HG03064 (cell line): ENCODE measurements at regions not wholly inside any gene's neighbourhood (a gene's known extent, or its start where the extent isn't known, plus 50 kb on each side); places are given as distances from the start of the nearest gene placed in this dataset.

Experiments
- ATAC-seq: cut with Tn5 transposase; IDR thresholded peaks from one replicate; pipeline ENCODE4 v1.9.1; 2021; ENCODE audit warnings: low read depth; ENCODE audit not compliant: unreplicated experiment

DNA sequence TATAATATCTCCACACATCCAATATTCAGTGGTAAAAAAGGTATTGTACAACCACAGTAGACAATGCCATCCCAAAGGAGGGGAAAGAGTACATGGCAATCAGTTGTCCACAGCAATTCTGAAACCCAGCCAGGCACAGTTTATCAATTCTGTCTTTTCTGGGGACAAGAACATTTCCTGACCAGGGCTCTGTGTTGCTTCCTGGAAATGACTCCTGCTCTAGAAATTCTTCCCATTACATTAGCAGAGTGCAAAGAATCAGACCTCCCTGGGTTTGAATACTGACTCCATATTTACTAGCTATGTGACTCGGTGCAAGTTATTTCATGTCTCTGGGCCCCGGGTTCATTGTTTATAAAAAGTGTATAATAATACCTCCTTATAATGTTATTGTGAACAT, 220.4 kb upstream of the CFAP20DC start:
- ATAC-seq = no peak

DNA sequence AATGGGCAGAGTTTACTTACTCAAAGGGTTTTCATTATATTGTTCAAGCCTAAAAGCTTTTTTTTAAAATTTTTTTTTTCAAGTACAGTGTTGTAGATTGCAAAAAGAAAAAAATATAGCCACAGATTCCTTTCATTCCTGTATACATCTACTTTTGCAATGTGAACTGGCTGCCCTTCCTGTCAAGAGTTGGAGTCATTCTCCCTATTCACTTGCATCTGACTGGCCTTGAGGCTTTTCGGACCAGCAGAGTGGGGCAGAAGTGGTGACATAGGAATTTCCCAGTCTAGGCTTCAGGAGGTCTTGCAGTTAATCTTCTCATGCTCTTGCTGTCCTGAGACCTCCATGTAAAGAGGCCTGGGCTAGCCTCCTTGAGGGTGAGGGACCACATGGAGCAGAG, 218.3 kb upstream of the CFAP20DC start:
- no peak for ATAC-seq

DNA sequence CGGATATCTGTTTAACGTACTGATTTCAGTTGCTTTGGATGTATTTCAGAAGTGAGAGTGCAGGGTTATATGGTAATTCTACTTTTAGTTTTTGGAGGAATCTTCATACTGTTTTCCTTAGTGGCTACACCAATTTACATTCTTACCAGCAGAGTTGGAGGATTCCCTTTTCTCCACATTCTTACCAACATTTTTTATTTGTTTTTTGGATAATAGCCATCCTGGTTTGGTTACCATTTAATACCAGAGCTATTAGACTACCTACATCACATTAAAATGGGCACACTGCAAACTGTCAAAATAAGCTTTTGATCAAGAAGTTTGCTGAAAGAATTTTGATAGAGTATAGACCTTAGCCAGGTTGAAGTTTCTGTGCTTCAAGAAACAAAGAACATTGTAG, 217.2 kb upstream of the CFAP20DC start:
- ATAC-seq = no peak

DNA sequence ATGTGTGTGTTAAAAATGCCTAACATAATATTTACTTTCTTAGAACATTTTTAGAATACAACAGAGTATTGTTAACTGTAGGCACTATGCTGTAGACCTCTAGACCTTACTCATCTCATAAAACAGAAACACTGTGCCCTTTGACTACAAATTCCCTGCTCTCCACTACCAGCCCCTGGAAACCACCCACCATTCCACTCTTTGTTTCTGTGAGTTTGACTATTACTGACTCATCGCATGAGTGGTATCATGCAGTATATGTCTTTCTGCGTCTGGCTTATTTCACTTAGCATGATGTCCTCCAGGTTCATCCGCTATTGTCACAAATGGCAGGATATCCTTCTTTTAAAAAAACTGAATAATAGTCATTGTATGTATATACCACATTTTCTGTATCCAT, 216.7 kb upstream of the CFAP20DC start:
- ATAC-seq = no peak

DNA sequence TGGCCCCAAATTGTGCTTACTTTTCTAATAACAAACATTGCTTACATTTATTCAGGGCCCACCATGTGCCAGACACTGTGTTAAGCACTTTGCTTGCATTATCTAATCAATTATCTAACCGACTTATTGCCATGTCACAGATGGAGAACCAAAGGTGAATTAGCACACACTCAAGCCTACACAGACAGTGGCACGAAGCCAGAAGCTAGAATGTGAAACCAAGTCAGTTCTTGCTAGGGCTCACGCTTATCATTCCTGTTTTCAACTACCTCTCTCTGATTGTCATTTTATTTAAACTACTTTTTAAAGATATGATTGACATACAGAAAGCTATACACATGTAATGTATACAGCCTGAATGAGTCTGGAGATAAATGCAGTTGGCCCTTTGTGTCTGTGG, 215.7 kb upstream of the CFAP20DC start:
- ATAC-seq = no peak

DNA sequence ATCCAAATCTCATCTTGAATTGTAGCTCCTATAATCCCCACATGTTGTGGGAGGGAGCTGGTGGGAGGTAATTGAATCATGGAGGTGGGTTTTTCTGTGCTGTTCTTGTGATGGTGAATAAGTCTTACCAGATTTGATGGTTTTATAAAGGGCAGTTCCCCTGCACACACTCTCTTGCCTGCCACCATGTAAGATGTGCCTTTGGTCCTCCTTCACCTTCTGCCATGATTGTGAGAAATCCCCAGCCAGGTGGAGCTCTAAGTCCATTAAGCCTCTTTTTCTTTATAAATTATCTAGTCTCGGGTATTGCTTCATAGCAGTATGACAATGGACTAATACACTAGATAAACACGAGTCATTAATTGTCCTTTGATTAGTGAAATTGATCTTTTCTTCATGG, 214.5 kb upstream of the CFAP20DC start:
- no peak for ATAC-seq

DNA sequence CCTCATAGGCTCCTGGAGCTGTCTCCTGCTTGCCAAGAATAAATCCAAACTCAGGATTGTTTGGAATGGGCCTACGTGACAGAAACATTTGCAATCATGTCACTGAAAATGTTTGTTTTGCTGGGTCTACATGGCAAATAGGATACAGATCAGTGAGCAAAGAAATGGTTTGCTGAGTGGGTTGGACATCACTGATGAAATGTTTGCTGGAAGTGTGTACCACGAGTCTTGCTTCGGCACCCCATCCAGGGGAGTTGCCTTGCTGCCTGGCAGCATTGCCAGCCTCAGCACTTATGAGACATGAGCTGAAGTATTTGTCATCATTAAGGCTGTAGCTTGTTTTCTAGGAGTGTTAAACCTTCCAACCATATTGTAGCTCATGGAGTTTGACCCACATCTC, 213.3 kb upstream of the CFAP20DC start:
- ATAC-seq = no peak

DNA sequence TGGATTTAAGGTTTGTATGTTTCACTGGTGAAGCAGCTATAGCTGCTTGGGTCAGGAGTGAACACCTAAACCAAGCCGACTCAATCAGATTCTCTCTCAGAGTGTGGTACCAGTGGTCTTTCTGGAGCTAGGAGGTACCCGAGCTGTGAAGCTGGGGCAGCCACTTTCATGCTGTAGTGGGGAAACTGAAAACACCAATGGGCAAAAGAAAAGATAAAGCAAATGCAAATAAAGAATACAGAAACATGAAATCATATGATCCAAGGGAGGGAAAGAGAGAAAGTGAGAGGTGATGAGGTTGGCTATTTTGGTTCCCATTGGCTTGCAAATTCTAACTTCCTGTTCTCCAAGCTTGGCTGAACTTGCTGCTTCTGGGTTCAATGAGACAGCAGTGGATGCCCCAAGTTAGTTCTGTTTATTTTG, 212.3 kb upstream of the CFAP20DC start:
- peak; percentile 94 for ATAC-seq

DNA sequence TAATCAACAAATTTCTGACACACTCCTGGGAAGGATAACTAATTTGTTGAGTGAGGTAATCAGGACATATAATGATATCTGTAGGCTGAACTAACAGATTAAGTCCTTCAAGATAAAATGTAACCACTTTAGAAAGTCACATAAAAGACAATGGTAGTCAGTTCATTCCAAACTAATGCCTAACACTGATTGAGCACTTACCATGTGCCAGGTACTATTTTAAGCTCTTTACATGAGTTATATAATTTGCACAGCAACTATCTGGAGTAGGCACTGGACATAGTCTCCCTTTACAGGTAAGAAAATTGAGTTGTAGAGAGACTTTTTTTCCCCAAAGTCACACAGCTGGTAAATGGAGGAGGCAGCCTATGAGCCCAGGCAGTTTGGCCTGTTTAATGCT, 211.2 kb upstream of the CFAP20DC start:
- no peak for ATAC-seq

DNA sequence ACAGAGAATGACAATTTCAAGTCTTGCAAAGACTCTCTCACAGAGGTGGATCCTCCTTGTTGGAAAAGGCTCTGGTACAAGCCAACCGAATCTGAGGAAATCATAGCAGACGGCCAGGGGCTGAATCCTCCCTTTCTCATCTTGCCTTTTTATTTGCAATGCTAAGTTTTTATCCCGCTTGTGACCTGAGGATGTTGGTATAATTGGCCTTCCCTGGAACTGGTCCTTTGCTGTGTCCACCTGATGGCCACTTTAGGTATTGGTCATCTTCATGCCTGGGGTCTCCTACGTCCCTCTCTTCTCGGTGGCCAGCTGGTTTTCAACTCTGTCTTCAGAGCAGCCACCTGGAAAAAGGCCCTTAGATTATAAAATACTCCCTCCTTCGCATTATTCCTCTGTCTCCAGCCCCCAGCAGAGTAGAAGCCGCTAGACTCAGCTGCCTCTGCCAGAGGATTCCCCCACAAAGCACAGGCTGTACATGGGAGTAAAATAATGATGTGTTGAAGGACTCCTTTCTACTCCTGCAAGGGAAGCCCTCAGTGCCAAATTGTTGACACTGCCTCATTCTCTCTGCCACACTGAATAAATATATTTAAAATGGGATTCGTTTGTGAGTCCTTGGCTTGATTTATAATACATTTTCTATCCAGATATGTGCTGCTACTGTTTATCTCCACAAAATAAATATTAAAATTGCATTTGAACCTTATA, 208.9 kb upstream of the CFAP20DC start:
- no peak for ATAC-seq

DNA sequence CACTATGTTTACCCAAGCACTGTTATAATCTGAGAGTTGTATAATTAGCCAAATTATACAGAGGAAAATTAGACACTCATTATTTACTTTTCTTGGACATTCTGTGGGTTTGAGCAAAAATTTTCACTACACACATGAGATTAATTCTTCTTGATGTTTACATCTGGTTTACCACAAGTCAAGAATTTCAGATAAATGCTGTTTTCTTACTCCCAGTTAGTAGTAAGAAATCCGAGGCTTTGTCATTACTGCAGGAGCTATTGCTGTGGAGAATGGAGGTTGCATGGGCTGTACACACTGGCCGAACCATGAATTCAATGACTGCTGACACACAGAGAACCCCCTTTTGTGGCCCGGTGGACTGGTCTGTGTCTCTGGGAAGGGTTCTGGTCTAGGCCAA, 207.7 kb upstream of the CFAP20DC start:
- ATAC-seq = no peak

DNA sequence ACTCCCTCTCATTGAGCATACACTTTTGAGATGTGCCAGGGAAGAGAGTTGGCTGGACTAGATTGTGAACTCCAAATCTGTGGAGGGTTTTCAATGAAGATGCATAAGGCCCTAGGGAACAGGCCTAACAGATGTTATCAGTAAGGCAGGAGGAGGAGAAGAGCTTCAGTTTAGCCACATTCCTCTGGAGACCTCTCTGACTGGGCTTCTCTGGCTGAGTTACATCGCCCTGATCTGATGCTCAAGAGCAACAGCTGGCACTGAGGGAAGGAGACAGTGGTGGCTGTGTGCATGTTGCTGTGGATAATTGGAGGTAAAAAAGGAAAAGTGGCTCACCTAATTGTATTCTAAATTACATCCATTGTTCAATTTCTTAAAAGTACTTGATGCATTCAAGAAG, 206.4 kb upstream of the CFAP20DC start:
- ATAC-seq = no peak

DNA sequence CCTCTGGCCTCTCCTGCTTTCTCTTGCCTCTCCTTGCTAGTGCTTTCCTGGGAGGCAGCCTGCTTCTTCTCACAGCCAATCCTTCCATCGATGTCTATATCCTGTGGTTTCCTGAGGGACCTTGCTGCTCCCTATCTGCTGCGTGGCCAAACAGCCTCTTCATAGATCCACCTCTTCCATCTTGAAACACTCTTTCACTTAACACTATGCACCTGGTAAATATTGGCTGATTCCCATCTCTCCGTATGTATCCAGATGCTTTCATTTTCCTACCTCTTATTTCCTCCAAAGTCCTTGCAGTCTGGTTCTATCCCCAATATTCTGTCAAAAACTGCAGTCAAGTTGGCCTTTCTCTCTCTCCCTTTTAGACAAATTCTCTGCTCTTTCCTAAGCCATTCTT, 205.2 kb upstream of the CFAP20DC start:
- no peak for ATAC-seq

DNA sequence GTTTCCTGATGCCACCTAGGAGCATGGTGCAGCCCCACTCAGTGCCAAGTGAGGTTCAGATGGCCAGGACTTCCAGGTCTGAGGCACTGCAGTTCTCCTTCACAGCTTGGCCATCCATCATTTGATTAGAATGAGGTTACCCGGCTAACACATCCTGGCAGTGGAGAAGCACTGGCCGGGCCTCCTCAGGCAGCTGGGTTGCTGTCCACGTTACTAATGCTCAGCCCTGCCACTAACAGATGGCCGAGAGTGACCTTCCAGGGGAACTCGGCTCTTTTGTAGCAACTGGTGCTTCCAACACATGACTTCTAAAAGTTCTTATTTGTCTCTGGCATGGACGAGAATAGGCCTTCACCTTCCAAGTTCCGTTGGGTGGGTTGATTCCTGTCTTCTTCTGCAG, 204.6 kb upstream of the CFAP20DC start:
- no peak for ATAC-seq

DNA sequence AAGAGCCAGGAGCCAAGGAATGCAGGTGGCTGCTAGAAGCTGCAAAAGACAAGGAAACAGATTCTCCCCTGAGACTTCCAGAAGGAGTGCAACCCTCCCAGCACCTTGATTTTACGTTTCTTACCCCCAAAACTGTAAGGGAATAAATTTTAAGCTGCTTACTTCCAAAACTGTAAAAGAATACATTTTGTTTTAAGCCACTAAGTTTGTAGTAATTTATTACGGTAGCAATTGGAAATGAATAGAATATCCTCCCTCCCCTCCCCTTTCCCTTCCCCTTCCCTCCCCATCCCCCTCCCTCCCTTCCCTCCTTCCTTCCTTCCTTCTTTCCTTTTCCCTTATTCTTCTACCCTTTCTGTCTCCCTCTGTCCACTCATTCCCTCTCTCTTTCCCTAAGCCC, 203.7 kb upstream of the CFAP20DC start:
- ATAC-seq = no peak

DNA sequence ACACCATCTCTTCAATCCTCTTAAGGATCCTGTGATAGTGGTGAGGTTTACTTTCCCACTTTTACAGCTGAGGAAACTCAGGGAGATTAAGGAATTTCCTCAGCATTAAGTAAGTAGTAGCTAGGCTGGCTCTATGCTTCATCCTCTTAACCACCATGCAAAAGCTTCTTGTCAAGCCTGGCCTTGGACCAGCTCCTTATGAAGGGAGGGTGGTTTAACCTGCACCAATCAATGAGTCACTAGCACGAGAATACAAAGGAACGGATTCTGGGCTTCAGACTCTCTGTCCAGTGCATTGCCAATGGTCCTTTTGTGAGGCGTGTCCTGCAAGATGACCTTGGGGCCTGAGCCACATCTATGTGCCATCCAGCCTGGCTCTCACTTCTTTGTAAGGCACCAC, 202.0 kb upstream of the CFAP20DC start:
- ATAC-seq = no peak

DNA sequence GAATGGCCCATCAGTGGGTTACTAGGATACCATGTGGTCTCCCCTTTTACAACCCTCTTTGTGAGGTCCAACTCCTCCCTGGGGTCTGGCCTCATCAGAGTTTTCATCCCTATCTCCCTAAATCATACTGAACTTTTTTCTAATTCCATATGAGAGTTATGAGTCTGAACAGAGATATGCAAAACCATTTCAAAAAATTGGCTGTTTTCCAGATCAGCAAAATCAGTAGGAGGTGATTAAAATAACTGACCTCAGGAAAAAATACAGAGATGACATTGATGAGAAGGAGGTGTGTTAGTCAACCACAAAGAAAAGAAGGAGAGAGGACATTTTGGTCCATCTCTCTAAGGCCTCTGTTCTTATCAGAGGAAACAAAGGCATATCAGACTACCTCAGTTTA, 200.8 kb upstream of the CFAP20DC start:
- no peak for ATAC-seq

DNA sequence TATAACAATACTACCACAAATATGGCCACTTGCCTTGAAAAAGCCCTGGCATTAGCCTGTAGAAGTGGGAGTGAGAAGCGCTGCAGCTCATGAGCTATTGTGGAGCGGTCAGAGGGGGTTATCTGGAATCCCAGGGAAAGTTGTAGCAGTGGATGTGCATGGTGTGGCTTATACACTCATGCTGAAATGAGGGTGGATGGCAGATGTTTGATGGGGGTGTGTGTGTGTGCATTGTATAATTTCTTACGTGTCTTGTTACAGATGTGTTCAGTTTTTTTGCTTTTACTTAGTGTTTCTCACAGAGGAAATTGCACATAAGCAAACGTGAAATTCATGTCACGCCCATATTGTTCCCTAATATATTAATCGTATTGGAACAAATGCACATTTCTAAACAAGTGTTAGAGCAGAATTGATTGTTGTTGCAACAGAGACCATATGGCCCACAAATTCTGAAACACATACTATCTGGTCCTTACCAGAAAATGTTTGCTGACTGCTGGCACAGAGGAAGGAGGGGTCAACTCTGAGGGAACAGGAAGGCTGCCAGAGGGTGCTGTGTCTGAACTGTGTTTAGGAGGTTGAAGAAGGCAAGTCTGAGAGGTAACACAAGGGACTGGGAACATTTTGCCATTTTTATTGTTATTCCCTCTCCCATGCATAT, 200.0 kb upstream of the CFAP20DC start:
- ATAC-seq = no peak

DNA sequence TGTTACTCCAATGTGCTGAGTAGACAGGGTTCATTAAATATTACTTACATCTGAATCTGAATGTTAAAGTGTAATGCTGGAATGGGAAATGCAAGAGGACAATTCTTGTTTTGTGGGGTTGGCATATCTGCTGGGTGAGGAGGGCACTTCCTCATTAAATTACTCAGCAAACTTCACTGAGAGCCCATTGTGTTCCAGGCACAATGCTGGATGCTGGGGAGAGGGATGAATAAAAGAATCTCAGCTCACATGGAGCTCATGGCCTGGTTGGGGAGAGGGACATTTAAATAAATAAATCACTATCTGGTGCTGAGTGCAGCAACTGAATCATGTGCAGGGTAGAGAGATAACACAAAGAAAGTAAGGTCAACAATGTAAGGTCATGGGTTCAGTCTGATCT, 199.2 kb upstream of the CFAP20DC start:
- ATAC-seq = no peak

DNA sequence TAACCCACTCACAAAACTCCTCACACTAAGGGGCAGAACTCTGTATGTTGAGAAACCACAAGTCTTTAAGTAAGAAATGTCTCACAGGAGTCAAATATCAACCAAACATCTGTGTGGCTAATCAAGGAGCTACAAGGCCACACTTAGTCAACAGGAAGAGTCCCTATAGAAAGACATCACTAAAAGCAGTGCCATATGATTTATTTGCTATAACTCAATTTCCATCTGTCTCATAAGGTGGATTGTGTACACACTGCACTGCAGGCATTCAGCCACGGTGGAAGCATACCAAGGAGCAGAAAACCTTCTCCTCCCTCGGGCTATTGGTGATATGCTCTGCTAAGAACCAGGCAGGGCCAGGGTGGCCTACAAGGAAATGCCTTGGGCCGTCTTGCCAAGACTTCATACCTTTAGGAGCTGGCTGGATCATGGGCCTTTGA, 197.6 kb upstream of the CFAP20DC start:
- no peak for ATAC-seq

DNA sequence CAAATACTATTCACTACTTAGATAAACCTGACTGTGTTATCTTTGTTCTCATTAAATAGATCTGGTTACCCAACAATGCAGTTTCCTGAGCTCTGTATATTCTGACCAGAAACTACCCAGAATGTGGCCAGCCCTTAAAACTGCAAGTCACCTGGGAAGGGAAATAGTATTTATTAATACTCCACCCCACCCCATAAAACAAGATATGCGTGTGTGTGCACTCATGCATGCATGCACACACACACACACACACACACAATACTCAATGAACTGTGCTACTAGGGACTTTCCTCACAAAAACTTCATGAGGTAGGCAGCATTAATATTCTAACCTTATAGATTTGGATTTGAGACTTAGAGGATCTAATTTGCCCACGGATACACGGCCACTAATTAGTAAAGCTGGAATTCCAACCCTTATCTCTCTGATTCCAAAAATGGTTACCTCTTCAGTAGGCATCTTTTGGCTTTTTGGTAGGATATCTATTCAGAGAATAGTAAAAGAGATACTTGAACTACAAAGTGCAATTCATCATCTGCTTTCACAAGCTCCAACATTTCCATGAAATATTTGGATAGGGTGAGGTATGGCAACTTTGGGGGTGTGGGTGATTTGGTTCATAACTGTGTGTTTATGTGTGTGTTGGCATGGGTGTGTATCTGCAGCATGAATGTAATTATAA, 197.0 kb upstream of the CFAP20DC start:
- no peak for ATAC-seq
